T-helper 2 cell treated with Interferon-gamma antibody and Interleukin-4, amounts not matched to agents 5 μg/mL and 100 μg/mL, for 36 hours (primary cell): ENCODE measurements at regions not wholly inside any gene's neighbourhood (a gene's known extent, or its start where the extent isn't known, plus 50 kb on each side); places are given as distances from the start of the nearest gene placed in this dataset.
A peak's percentile ranks its signal among the peaks of the same experiment; 100 is the strongest.
"Not testable (repeated sequence)": the region's sequence is repeated elsewhere in the genome, so short reads cannot be mapped to it uniquely, and the experiment has no call there.

Experiments used
- DNase-seq: peaks from one replicate; pipeline ENCODE4 v3.0.0; 2021; ENCODE audit warnings: low spot score
- H3K27ac Mint-ChIP-seq: one replicate; pipeline ENCODE4 v1.8.0; 2021; ENCODE audit warnings: mild to moderate bottlenecking, mixed read lengths
- H3K27me3 Mint-ChIP-seq: one replicate; pipeline ENCODE4 v1.8.0; 2021; ENCODE audit warnings: low read depth, mixed read lengths
- H3K36me3 Mint-ChIP-seq: one replicate; pipeline ENCODE4 v1.8.0; 2021; ENCODE audit warnings: low read depth, mixed read lengths
- H3K4me1 Mint-ChIP-seq: one replicate; pipeline ENCODE4 v1.8.0; 2021; ENCODE audit warnings: low read depth, mixed read lengths
- H3K4me3 Mint-ChIP-seq: one replicate; pipeline ENCODE4 v1.8.0; 2022; ENCODE audit warnings: mild to moderate bottlenecking, moderate library complexity, mixed read lengths
- H3K9me3 Mint-ChIP-seq: one replicate; pipeline ENCODE4 v1.8.0; 2021; ENCODE audit warnings: mixed read lengths

DNA sequence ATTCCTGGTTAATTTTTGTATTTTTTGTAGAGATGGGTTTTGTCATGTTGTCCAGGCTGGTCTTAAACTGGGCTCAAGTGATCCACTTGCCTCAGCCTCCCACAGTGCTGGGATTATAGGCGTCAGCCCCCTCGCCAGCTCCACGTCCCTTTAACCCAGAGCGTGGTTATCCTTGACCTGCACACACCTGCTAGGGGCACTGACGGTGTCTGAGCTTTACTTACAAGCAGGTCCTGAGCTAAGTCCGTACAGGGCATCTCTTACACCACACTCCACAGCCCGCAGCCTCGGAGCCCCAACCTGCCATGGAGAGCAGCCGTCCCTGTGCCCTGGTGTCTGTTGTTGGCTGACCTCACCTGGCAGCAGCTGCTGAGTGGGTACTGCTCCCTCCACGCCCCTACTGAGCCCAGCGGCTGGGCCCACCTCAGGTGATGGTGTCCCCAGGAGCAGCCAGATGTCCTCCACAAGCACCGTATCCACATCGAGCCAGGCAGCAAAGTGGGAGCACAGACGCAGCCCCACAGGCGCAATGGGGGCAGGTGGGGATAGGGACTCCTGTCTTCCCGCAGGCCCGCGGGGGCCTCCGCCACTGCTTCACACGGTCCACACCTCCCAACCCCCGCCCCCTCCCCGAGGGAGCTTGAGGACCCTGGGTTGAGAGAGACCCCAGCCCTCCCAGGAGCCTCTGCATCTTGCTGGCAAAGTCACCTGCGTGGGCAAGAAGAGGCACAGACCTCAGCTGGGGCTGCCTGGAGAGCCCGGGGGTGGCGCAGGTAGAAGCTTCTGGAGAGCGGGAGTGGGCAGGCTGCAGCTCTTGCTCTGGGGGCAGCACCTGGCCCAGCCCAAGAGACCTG, 325.4 kb upstream of the SFSWAP start:
- no peaks in the 10 kb centered on the region for H3K4me1 Mint-ChIP-seq
- no peaks in the 10 kb centered on the region for H3K36me3 Mint-ChIP-seq
- no peak for DNase-seq
- no peaks in the 10 kb centered on the region for H3K27me3 Mint-ChIP-seq
- no peak overlapping the region for H3K4me3 Mint-ChIP-seq
- no peak overlapping the region for H3K27ac Mint-ChIP-seq
- no peaks in the 10 kb centered on the region for H3K9me3 Mint-ChIP-seq

DNA sequence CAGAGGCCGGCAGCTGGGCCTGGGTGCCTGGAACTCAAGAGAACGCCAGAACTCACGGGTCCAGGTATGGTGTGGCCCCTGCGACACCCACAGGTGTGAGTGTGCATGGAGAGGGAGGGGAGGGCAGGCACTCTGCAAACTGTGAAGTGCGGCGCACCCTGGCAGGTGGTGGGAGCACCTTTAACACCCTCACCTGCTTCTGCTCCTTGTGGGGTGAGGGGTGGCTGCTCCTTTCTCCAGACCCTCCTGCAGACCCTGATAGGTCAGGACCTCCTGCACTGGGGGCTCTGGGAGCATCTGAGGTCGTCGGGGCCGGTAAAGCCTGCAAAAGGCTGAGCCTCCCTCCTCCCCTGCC, 324.7 kb upstream of the SFSWAP start:
- H3K27me3 Mint-ChIP-seq, result no peaks in the 10 kb centered on the region
- H3K27ac Mint-ChIP-seq, result no peak overlapping the region
- H3K36me3 Mint-ChIP-seq, result no peaks in the 10 kb centered on the region
- no peak for DNase-seq
- no peaks in the 10 kb centered on the region for H3K4me1 Mint-ChIP-seq
- H3K9me3 Mint-ChIP-seq, result no peaks in the 10 kb centered on the region
- no peak overlapping the region for H3K4me3 Mint-ChIP-seq

DNA sequence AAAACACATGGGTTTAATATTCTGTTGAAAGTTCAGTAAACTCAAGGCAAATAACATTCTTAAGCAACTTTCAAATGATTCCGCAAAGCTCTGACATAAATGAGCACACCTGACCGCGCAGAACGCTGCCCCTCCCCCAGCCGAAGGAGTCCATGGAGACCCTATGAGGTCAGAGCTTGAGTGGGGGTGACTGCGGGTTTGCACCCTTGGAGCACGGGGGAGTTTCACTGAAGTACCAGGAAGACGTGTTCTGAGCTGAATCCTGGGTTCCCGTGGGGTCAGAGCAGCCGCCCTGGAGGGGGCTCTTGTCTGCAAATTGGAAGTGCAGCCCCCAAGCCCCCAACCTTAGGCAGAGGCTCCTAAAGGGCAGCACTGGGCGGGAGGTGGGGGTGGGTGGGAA, 324.1 kb upstream of the SFSWAP start:
- Mint-ChIP-seq H3K27ac (no peak overlapping the region), H3K27me3 (no peaks in the 10 kb centered on the region), H3K9me3 (no peaks in the 10 kb centered on the region), H3K4me1 (no peaks in the 10 kb centered on the region), H3K4me3 (no peak overlapping the region), H3K36me3 (no peaks in the 10 kb centered on the region)
- no peak for DNase-seq

DNA sequence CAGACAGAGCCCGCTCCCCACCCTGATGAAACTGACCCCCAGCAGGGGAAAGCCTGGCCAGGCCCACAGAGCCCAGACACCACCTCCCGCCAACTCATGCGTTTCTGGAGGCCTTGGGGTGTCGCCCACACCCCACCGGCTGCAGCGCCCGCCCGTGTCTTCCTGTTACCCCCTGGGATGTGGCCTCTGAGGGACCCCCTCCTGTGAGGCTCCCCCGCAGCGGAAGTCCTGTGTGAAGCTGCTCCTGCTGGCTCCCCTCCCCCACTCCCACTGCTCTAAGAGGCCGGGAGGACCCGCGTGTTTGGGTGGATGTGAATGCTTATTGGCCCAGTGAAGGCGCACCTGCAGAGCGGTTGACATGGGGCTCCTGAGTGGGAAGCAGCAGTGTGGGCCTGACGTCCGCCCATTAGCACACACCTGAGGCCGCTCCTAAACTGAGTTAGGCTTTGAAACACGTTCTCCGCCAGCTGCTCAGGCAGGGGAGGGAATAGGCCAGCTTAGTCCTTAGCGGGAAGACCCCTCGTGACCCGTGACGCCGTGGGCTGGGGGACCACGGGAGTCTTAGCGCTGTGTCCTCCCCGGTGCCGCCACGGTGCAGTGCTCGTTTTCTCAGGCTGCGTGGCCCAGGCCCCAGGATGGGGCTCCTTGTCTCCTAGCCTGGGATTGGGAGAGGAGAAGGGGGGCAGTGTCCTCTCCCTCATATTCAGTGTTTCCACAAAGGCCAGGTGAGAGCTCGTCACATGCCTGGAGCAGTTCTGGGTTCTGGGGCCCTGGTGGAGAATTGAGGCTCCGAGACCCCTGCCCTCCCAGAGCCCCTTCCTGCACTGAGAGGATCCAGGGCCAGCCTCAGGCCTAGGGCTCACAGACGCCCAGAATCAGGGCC, 323.4 kb upstream of the SFSWAP start:
- no peaks in the 10 kb centered on the region for H3K9me3 Mint-ChIP-seq
- H3K27ac Mint-ChIP-seq, result no peak overlapping the region
- H3K4me3 Mint-ChIP-seq, result no peak overlapping the region
- no peaks in the 10 kb centered on the region for H3K4me1 Mint-ChIP-seq
- H3K27me3 Mint-ChIP-seq, result no peaks in the 10 kb centered on the region
- H3K36me3 Mint-ChIP-seq, result no peaks in the 10 kb centered on the region
- no peak for DNase-seq

DNA sequence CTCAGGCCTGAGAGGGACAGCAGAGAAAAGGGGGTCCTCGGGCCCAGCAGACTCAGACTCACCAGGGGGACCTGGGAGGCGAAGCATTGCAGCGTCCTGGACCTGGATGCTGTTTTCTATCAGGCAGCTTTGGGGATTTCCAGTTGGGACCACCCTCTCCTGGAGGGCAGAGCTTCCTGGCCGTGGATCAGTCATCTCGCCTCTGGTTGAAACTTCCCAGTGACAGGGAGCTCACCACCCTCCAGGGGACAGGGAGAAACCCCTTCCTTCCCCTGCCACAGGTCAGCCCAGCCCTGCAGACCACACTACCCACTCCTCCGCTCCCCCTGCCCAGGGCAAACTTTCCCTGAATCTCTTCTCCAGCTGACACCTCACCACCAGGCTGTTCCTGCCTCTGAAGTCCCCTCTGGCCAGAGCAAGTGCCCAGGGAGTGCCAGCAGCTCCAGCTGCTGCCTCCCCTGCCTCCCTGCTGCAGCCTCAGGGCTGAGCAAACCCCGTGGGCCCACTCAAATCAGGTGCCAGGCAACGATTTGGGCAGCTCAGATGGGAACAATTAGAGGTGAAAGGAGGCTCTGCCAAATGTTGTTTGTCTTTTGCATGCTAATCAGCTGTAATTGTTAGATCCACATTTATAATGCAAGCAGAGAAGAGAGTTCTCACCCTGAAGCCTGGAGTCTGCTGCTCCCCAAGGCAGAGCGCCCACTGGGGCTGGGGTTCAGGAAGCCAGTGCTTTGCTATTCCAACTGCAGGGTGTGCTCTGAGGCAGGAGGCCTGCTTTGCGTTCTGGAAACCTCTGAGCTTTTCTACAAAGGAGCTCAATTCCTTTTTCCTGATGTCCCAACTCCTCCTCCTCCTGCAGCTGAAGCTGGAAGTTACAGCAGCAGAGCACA, 322.5 kb upstream of the SFSWAP start:
- not testable (repeated sequence) for H3K4me1 Mint-ChIP-seq, H3K9me3 Mint-ChIP-seq, H3K27ac Mint-ChIP-seq, H3K36me3 Mint-ChIP-seq, DNase-seq, H3K27me3 Mint-ChIP-seq, H3K4me3 Mint-ChIP-seq

DNA sequence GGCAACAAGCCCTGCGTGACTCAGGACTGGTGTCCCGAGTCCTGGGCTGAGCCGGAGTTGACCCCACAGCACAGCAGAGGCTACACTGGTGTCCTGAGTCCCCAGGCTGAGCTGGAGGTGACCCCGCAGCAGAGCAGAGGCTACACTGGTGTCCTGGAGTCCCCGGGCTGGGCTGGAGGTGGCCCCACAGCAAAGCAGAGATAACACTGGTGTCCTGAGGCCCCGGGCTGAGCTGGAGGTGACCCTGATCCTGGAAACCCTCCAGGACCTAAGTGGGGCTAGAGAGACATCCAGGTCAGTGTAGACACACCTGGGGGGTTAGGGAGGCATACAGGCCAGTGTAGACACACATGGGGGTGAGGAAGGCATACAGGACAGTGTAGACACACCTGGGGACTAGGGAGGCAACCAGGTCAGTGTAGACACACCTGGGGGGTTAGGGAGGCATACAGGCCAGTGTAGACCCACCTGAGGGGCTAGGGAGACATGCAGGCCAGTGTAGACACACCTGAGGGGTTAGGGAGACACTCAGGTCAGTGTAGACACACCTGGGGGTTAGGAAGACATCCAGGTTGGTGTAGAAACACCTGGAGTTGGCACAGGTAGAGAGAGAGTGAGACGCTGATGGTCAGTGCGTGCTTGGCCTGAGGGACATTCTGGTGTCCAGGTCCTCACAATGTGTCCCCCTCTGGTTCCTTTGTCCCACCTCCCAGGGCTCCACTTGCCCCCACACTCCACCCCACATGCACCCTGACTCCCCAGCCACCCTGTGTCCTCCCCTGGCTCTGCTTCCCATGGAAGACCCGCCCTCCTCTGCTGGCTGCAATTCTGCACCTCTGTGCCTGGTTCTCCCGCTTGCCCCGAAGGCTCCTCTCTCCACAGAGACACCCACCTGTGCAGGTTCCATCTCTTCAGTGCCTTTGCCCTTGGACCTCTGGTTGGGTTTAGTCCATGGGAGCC, 321.6 kb upstream of the SFSWAP start:
- H3K9me3 Mint-ChIP-seq, result no peaks in the 10 kb centered on the region
- H3K27ac Mint-ChIP-seq, result no peak overlapping the region
- no peak overlapping the region for H3K4me3 Mint-ChIP-seq
- H3K27me3 Mint-ChIP-seq, result no peaks in the 10 kb centered on the region
- no peaks in the 10 kb centered on the region for H3K4me1 Mint-ChIP-seq
- no peak for DNase-seq
- H3K36me3 Mint-ChIP-seq, result no peaks in the 10 kb centered on the region

DNA sequence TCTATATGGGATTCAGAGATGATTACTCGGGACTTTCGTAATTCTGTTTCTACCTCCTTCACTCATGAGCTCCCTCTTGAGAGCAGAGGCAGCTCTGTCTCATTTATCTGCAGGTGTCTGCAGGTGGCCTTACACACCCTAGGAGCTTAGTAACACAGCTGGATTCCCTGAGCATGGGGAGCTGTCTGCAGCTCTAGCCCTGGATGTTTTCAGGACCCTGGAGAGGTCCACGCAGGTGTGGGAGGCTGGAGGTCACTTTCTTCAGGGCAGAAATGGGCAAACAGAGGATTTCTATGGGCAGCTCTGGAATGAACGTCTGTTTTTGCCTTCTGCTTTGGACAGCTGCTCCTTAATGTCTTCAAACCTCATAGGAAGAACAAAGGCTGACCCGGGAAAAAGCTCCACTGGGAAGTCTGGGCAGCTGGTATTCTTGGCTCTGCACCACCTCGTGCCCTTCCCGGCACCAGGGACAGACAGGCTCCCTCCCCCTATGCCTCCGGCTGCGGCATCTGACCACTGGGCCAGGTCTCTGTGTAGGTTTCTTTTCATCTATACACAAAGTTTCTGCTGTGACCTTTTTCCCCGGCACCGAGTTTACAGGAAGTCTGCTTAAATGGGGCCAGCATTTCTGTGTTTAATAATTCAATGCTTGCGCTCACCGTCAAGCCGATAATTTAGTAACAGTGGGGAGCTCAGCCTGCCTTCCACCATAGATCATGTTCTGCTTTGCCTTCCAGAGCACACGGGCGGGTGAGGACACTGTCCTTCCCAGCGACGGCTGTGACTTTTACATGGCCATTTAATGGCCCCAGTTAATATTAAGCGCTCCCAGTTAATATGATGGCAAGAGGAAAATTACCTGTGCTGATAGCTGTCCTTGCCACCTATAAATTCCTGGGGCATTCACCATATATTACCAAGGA, 320.2 kb upstream of the SFSWAP start:
- no peaks in the 10 kb centered on the region for H3K4me1 Mint-ChIP-seq
- no peak overlapping the region for H3K4me3 Mint-ChIP-seq
- H3K36me3 Mint-ChIP-seq, result no peaks in the 10 kb centered on the region
- no peak for DNase-seq
- no peak overlapping the region for H3K27ac Mint-ChIP-seq
- no peaks in the 10 kb centered on the region for H3K9me3 Mint-ChIP-seq
- no peaks in the 10 kb centered on the region for H3K27me3 Mint-ChIP-seq

DNA sequence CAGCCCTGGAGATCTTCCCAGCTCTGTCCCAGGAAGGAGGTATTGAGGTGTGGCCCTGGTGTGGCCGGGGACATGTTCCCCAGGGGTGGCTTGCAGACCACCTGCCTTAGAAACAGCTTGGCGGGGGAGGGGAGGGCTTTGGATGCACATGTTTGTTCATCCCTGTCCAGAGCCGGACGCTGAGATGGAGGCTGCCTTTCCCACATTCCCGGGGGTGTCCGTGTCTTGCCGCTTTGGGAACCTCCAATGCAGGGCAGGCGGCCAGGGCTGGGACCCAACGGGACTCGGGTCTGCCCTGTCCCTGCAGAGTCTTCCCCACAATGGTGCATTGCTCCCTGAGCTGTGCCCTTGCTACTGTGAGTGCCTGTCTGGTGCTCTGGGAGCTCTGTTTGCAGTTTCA, 319.5 kb upstream of the SFSWAP start:
- peak overlapping the region; percentile 22 for H3K27ac Mint-ChIP-seq

DNA sequence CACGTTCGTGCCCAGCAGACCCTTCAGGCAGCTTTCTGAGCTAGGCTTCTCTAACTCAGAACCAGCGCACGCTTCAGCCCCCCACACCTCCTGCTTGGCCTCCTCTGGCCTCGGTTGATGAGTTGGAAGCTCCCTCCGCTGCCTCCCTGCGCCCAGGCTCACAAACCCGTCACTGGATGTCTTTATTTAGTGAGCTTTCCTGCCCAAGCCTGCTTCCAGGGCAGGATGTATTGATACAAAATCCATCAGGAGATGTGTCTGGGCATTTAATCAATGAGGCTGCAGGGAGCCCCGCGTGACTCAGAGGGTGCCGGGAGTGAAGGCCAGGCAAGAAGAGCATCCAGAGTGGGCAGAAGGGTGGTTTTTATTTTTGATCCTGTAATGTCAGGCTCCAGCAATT, 316.1 kb upstream of the SFSWAP start:
- not testable (repeated sequence) for H3K27me3 Mint-ChIP-seq, H3K4me1 Mint-ChIP-seq, H3K27ac Mint-ChIP-seq, H3K4me3 Mint-ChIP-seq, DNase-seq, H3K36me3 Mint-ChIP-seq
- H3K9me3 Mint-ChIP-seq, result peaks cover 16% of the 10 kb centered on the region

More for the DNA sequence above, 319.5 kb upstream of the SFSWAP start:
- Mint-ChIP-seq H3K9me3 (no peaks in the 10 kb centered on the region), H3K4me1 (no peaks in the 10 kb centered on the region), H3K36me3 (no peaks in the 10 kb centered on the region), H3K27me3 (no peaks in the 10 kb centered on the region), H3K4me3 (no peak overlapping the region)
- no peak for DNase-seq

DNA sequence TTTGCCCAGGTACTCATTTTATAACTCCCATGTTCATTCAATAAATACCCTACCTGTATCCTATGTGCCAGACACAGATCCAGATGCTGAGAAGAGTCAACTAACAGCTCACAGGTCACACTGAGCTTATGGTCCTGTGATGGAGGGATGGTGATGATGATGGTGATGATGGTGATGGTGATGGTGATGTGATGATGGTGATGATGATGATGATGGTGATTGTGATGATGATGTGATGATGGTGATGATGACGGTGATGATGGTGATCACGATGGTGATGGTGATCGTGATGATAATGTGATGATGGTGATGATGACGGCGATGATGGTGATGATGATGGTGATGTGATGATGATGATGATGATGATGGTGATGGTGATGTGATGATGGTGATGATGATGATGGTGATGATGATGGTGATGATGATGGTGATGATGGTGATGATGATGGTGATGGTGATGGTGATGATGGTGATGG, 315.6 kb upstream of the SFSWAP start:
- peaks cover 16% of the 10 kb centered on the region for H3K9me3 Mint-ChIP-seq
- H3K4me1 Mint-ChIP-seq, H3K27me3 Mint-ChIP-seq, H3K4me3 Mint-ChIP-seq, DNase-seq, H3K27ac Mint-ChIP-seq, H3K36me3 Mint-ChIP-seq: not testable (repeated sequence)

DNA sequence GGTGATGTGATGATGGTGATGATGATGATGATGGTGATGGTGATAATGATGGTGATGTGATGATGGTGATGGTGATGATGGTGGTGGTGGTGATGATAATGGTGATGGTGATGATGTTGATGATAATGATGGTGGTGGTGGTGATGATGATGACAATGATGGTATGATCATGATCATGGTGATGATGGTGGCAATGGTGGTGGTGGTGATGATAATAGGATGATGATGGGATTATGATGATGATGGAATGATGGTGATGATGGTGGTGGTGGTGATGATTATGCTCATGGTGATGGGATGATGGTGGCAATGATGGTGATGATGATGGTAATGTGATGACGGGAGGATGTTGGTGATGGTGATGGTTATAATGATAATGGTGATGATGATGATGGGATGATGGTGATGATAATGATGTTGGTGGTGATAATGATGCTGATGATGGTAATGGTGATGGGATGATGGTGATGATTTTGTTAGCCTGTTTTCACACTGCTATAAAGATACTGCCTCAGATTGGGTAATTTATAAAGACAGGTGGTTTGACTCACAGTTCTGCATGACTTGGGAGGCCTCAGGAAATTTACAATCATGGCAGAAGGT, 314.8 kb upstream of the SFSWAP start:
- no peaks in the 10 kb centered on the region for H3K4me1 Mint-ChIP-seq
- H3K27ac Mint-ChIP-seq, result no peak overlapping the region
- DNase-seq, result no peak
- no peaks in the 10 kb centered on the region for H3K27me3 Mint-ChIP-seq
- no peaks in the 10 kb centered on the region for H3K36me3 Mint-ChIP-seq
- H3K4me3 Mint-ChIP-seq, result no peak overlapping the region
- peaks cover 16% of the 10 kb centered on the region for H3K9me3 Mint-ChIP-seq
